ENCODE measurements at regions not wholly inside any gene's neighbourhood (a gene's known extent, or its start where the extent isn't known, plus 50 kb on each side); places are given as distances from the start of the nearest gene placed in this dataset.
"Not testable (repeated sequence)": the region's sequence is repeated elsewhere in the genome, so short reads cannot be mapped to it uniquely, and the experiment has no call there.

DNA sequence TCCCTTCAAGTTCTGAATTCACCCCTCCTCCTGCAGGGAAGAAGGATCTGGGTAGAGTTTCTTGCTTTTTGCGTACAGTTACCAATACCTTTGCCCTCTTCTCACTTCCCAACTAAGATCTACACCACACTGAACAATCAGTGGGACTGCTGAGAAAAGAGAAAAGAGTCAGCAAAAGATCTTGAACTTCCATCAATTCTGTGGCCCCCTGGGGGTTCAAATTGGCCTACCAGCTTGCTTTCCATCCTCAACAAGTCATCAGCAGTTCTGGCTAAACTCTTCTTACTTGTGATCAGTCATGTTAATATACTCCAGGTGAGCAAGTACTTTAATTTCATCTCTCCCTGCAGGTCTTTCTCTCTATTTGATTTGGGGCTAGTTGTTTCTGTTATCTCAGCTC is 739.3 kb upstream of the LRRTM4 start:
- no peak for DNase-seq (ENCODE audit: low read depth)
- no peak for TF ChIP-seq CTCF (conservative IDR thresholded peaks at IDR 0.05; ENCODE audit: low read depth, low read length)
- H3K4me3 ChIP-seq (ENCODE audit: low read depth, low read length), result no peak overlapping the region

DNA sequence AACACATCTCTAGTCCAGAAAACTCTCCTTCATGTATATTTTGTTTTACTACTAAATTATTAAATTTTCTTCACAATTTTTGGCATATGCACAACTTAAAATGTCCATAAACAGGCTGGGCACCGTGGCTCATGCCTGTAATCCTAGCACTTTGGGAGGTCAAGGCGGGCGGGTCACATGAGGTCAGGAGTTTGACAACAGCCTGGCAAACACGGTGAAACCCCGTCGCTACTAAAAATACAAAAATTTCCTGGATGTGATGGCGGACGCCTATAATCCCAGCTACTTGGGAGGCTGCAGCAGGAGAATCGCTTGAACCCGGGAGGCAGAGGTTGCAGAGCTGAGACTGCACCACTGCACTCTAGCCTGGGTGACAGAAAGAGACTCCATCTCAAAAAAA is 739.9 kb upstream of the LRRTM4 start:
- DNase-seq (ENCODE audit: low read depth); H3K4me3 ChIP-seq (ENCODE audit: low read depth, low read length): not testable (repeated sequence)

GRCh38 chr2:78262713-78263375 is 740.7 kb upstream of the LRRTM4 start:
- DNase-seq (ENCODE audit: low read depth), result no peak
- H3K4me3 ChIP-seq (ENCODE audit: low read depth, low read length), result no peak overlapping the region
- TF ChIP-seq CTCF (conservative IDR thresholded peaks at IDR 0.05; ENCODE audit: low read depth, low read length), result no peak

- no peak for DNase-seq (ENCODE audit: low read depth)
- TF ChIP-seq CTCF (conservative IDR thresholded peaks at IDR 0.05; ENCODE audit: low read depth, low read length), result no peak
- H3K4me3 ChIP-seq (ENCODE audit: low read depth, low read length), result no peak overlapping the region
These were observed 741.4 kb upstream of the LRRTM4 start for GRCh38 chr2:78263571-78263970.

GRCh38 chr2:78264130-78264529 is 742.0 kb upstream of the LRRTM4 start:
- H3K4me3 ChIP-seq (ENCODE audit: low read depth, low read length), result no peak overlapping the region
- no peak for TF ChIP-seq CTCF (conservative IDR thresholded peaks at IDR 0.05; ENCODE audit: low read depth, low read length)
- no peak for DNase-seq (ENCODE audit: low read depth)

DNA sequence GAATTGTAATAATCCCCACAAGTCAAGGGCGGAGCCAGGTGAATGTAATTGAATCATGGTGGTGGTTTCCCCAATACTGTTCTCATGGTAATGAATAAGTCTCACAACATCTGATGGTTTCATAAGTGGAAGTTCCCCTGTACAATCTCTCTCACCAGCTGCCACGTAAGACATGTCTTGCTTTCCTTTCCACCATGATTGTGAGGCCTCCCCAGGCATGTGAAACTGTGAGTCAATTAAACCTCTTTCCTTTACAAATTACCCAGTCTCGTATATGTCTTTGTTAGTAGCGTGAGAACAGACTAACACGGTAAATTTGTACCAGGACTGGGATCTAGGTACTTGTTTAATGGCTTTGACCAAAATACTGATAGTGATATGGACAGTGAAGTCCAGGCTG is 744.3 kb upstream of the REG3G start:
- no peak for DNase-seq (ENCODE audit: low read depth)
- no peak for TF ChIP-seq CTCF (conservative IDR thresholded peaks at IDR 0.05; ENCODE audit: low read depth, low read length)
- no peak overlapping the region for H3K4me3 ChIP-seq (ENCODE audit: low read depth, low read length)

DNA sequence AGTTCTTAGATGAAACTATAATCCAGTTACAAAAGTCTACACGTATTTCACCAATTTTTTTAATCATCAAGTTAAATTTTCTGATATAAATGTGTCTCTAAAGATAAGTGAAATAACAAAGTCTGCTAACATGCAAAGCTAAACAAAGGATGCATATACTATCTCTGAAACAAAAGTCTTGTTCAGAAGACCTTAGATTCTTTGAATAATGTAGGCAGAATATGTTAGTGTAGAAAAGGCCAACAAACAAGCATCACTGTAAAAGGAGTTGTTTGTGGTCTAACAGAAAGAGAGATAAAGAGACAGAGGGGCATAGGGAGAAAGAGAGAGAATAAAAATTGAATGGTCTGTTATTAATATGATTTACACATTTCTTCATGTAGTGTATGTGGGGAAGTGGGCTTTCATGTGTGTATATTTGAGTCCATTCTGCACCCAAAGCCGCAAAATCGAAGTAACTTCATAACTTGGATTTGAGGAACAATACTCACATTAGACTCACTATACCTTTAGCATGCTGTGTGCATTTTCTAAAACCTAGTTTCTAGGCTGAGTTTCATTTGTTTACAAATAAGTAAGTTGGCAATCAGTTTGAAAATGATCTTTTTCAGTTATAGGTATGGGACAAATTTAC is 734.8 kb upstream of the REG3G start:
- no peak for TF ChIP-seq CTCF (conservative IDR thresholded peaks at IDR 0.05; ENCODE audit: low read depth, low read length)
- no peak for DNase-seq (ENCODE audit: low read depth)
- H3K4me3 ChIP-seq (ENCODE audit: low read depth, low read length), result no peak overlapping the region
